ENCODE measurements at regions not wholly inside any gene's neighbourhood (a gene's known extent, or its start where the extent isn't known, plus 50 kb on each side); places are given as distances from the start of the nearest gene placed in this dataset.

- Mint-ChIP-seq H3K36me3 (ENCODE audit: insufficient read depth in 1 of 3, low read depth in 3 of 3) (no peaks in the 10 kb centered on the region), H3K4me3 (no peak overlapping the region; a peak in 1 of 5 replicates), H3K4me1 (peaks cover 16 to 28% of the 10 kb centered on the region in 2 experiments), H3K9me3 (no peaks in the 10 kb centered on the region; a peak in 1 of 5 replicates), H3K27me3 (ENCODE audit: low read depth) (no peaks in the 10 kb centered on the region), H3K27ac (no peak overlapping the region)
- no peak for DNase-seq
- H3K79me2 ChIP-seq (ENCODE audit: insufficient read depth, low read length), result no peaks in the 10 kb centered on the region
- no peak overlapping the region for H3K4me2 ChIP-seq (ENCODE audit: insufficient read depth, insufficient read length, low read length)
- no peak overlapping the region for H3K14ac ChIP-seq (ENCODE audit: insufficient read depth, low read length)
- no peak overlapping the region for H3K27ac ChIP-seq (ENCODE audit: insufficient read length, low read depth, low read length)
- H3K9me3 ChIP-seq (ENCODE audit: control insufficient read depth, low read depth, low read length), result no peaks in the 10 kb centered on the region
- peaks cover 2% of the 10 kb centered on the region; the same call in 1 of the 2 replicates for H3K4me1 ChIP-seq (ENCODE audit: insufficient read depth, low read length)
- no peaks in the 10 kb centered on the region for H4K20me1 ChIP-seq (ENCODE audit: control insufficient read depth, insufficient read depth, insufficient read length)
- no peak overlapping the region for H2BK120ac ChIP-seq (ENCODE audit: low read depth, low read length, poor library complexity, severe bottlenecking)
- no CpG with 5 or more reads among the region's 2 CpGs for WGBS (ENCODE audit: extremely low coverage, insufficient read length, low lambda C conversion rate)
- no peak overlapping the region for H4K5ac ChIP-seq (ENCODE audit: insufficient read length, low read depth, low read length)
- H3K9ac ChIP-seq (ENCODE audit: extremely low read depth, insufficient read length, low read length), result no peak overlapping the region
- H3K4ac ChIP-seq (ENCODE audit: low read depth, low read length), result no peak overlapping the region
- H2BK5ac ChIP-seq (ENCODE audit: insufficient read length, low read length), result no peak overlapping the region
- no peaks in the 10 kb centered on the region for H3K27me3 ChIP-seq (ENCODE audit: insufficient read depth, low read length)
- no peak overlapping the region for H4K91ac ChIP-seq (ENCODE audit: insufficient read length, low read depth, low read length)
- H3K23me2 ChIP-seq (ENCODE audit: insufficient read length, low read depth, low read length, poor library complexity, severe bottlenecking), result no peaks in the 10 kb centered on the region
- H2AFZ ChIP-seq (ENCODE audit: low read length), result no peak overlapping the region
- no peak overlapping the region for H3K23ac ChIP-seq (ENCODE audit: insufficient read length, low read depth, low read length)
- H3K18ac ChIP-seq (ENCODE audit: insufficient read length, low read depth, low read length), result no peak overlapping the region
- no peak overlapping the region for H3T11ph ChIP-seq (ENCODE audit: low read length)
- TF ChIP-seq CTCF (conservative IDR thresholded peaks at IDR 0.05), result no peak
- H2BK15ac ChIP-seq (ENCODE audit: low read depth, low read length), result no peak overlapping the region
- H2BK12ac ChIP-seq (ENCODE audit: insufficient read length, low read depth, low read length), result no peak overlapping the region
- H2AK5ac ChIP-seq (ENCODE audit: insufficient read length, low read length), result no peak overlapping the region
- no peak overlapping the region for H2BK20ac ChIP-seq (ENCODE audit: low read depth, low read length, poor library complexity, severe bottlenecking)
- no peak overlapping the region for H4K8ac ChIP-seq (replicated peaks; ENCODE audit: insufficient read length, low read depth, low read length)
- no peak overlapping the region for H3K56ac ChIP-seq (ENCODE audit: insufficient read length, low read depth, low read length)
- no peaks in the 10 kb centered on the region for H3K79me1 ChIP-seq (ENCODE audit: insufficient read depth, low read depth, low read length, poor library complexity, severe bottlenecking)
Observed at GRCh38 chr9:72441848-72442607, 77.0 kb upstream of the ZFAND5 start.
